ENCODE measurements at regions not wholly inside any gene's neighbourhood (a gene's known extent, or its start where the extent isn't known, plus 50 kb on each side); places are given as distances from the start of the nearest gene placed in this dataset.

- no peak for DNase-seq (ENCODE audit: low read depth, low spot score)
- no peak overlapping the region for H3K27ac ChIP-seq
Measured at GRCh38 chr1:233513431-233513830, 100.5 kb upstream of the KCNK1 start.

- no peak for DNase-seq (ENCODE audit: low read depth, low spot score)
- no peak overlapping the region for H3K27ac ChIP-seq
Measured at GRCh38 chr1:233514946-233515391, 98.9 kb upstream of the KCNK1 start.

GRCh38 chr1:233516732-233517131 is 97.2 kb upstream of the KCNK1 start:
- DNase-seq (ENCODE audit: low read depth, low spot score) = no peak
- H3K27ac ChIP-seq = no peak overlapping the region

GRCh38 chr1:233518344-233518743 is 95.6 kb upstream of the KCNK1 start:
- DNase-seq (ENCODE audit: low read depth, low spot score) = no peak
- no peak overlapping the region for H3K27ac ChIP-seq

GRCh38 chr1:233520261-233521191 is 93.4 kb upstream of the KCNK1 start:
- H3K27ac ChIP-seq = peak overlapping the region; percentile 58
- peak; percentile 76 for DNase-seq (ENCODE audit: low read depth, low spot score)

GRCh38 chr1:233523047-233523446 is 90.9 kb upstream of the KCNK1 start:
- DNase-seq (ENCODE audit: low read depth, low spot score) = no peak
- no peak overlapping the region for H3K27ac ChIP-seq

GRCh38 chr1:233527818-233528217 is 86.1 kb upstream of the KCNK1 start:
- no peak overlapping the region for H3K27ac ChIP-seq
- no peak for DNase-seq (ENCODE audit: low read depth, low spot score)

- H3K27ac ChIP-seq = no peak overlapping the region
- DNase-seq (ENCODE audit: low read depth, low spot score) = no peak
Measured at GRCh38 chr1:233530665-233531386, 83.1 kb upstream of the KCNK1 start.

- no peak overlapping the region for H3K27ac ChIP-seq
- DNase-seq (ENCODE audit: low read depth, low spot score) = no peak
Measured at GRCh38 chr1:233540816-233541215, 73.1 kb upstream of the KCNK1 start.

GRCh38 chr1:233543338-233544255 is 70.3 kb upstream of the KCNK1 start:
- DNase-seq (ENCODE audit: low read depth, low spot score) = peak; percentile 98

GRCh38 chr1:233544304-233544703 is 69.6 kb upstream of the KCNK1 start:
- DNase-seq (ENCODE audit: low read depth, low spot score) = no peak
- peak overlapping the region; percentile 52 for H3K27ac ChIP-seq

More at GRCh38 chr1:233543338-233544255, 70.3 kb upstream of the KCNK1 start:
- H3K27ac ChIP-seq = peak overlapping the region; percentile 52

- no peak overlapping the region for H3K27ac ChIP-seq
- no peak for DNase-seq (ENCODE audit: low read depth, low spot score)
Measured at GRCh38 chr1:233547726-233548125, 66.2 kb upstream of the KCNK1 start.

- DNase-seq (ENCODE audit: low read depth, low spot score) = no peak
- no peak overlapping the region for H3K27ac ChIP-seq
Measured at GRCh38 chr1:233549404-233549803, 64.5 kb upstream of the KCNK1 start.

- peak; percentile 3 for DNase-seq (ENCODE audit: low read depth, low spot score)
- H3K27ac ChIP-seq = no peak overlapping the region
Measured at GRCh38 chr1:233549917-233550316, 64.0 kb upstream of the KCNK1 start.

GRCh38 chr1:233554037-233554436 is 59.9 kb upstream of the KCNK1 start:
- no peak for DNase-seq (ENCODE audit: low read depth, low spot score)
- H3K27ac ChIP-seq = no peak overlapping the region

GRCh38 chr1:233561708-233562426 is 52.0 kb upstream of the KCNK1 start:
- no peak overlapping the region for H3K27ac ChIP-seq
- DNase-seq (ENCODE audit: low read depth, low spot score) = no peak

All from epithelial cell of prostate (primary cell).